ENCODE measurements at regions not wholly inside any gene's neighbourhood (a gene's known extent, or its start where the extent isn't known, plus 50 kb on each side); places are given as distances from the start of the nearest gene placed in this dataset.

GRCh38 chr4:28093071-28093470, 1232.4 kb downstream of the STIM2 start:
- TF ChIP-seq CTCF (conservative IDR thresholded peaks at IDR 0.05; ENCODE audit: low read depth in 2 of 2) (no peak), POLR2AphosphoS5 (IDR thresholded peaks at IDR 0.05; ENCODE audit: low read depth) (no peak), EZH2 (IDR thresholded peaks at IDR 0.05; ENCODE audit: low read depth, unreplicated experiment) (no peak), REST (IDR thresholded peaks at IDR 0.05; ENCODE audit: unreplicated experiment) (no peak), JUNB (IDR thresholded peaks at IDR 0.05; ENCODE audit: unreplicated experiment) (no peak), EZH2phosphoT487 (IDR thresholded peaks at IDR 0.05; ENCODE audit: unreplicated experiment) (no peak), ZNF114 (CRISPR knock-in tag; IDR thresholded peaks at IDR 0.05) (no peak)
